Heart left ventricle (tissue), 13 donors: ENCODE measurements at regions not wholly inside any gene's neighbourhood (a gene's known extent, or its start where the extent isn't known, plus 50 kb on each side); places are given as distances from the start of the nearest gene placed in this dataset.

Source experiments
- CTCF ChIP-seq, 12 donors: fragments of 200-600 bp; sonication (generic) in 4 of 12; IDR thresholded peaks; one replicate each; pipeline versions ENCODE4 v1.5.0 to v1.8.0; 2018 to 2022; ENCODE audit warnings: antibody characterized with exemption in 12 of 12, mild to moderate bottlenecking in 5 of 12
- POLR2A ChIP-seq, 2 donors: fragments of 450-650 bp; IDR thresholded peaks; one replicate each; pipeline ENCODE4 v1.6.1; 2017; ENCODE audit warnings: antibody characterized with exemption in 2 of 2, mild to moderate bottlenecking in 2 of 2, moderate library complexity in 2 of 2
- donor health status: ischemic (EF 13 %, LVEDD 7.1; RV severe dilation, severe dysfunction).
- donor health status: DM: no; HTN: yes; CAD: no.
- donor health status: DM: no; HTN: no; CAD: no.
- donor health status: ischemic (EF 25% LVEDD 6.9; RV normal size, moderate dysfunction).
- donor health status: ischemic (EF 25% LVEDD 5.7; RV mildly dilated, moderate dysfunction).
- donor health status: ischemic (EF 35%, LVEDD 5.7; RV mildly dilated, moderate dysfunction).
- donor health status: nonischemic (EF 11% LVEDD 7.7; RV severe dilation, severe dysfunction).
- donor health status: DM: yes; HTN: yes; CAD: no.
- donor health status: PGD.
- donor health status: ischemic (EF 29% LVEDD 5.4; RV normal size, mild dysfunction).
- donor health status: nonischemic (EF 23%, LVEDD 6.1; RV moderate dilation, normal function).

GRCh38 chr2:183348492-183348891, 224.2 kb downstream of the NUP35 start:
- TF ChIP-seq POLR2A (IDR thresholded peaks at IDR 0.05) (no peak), CTCF (IDR thresholded peaks at IDR 0.05) (no peak)
